GM18511 (cell line): ENCODE measurements at regions not wholly inside any gene's neighbourhood (a gene's known extent, or its start where the extent isn't known, plus 50 kb on each side); places are given as distances from the start of the nearest gene placed in this dataset.
A peak's percentile ranks its signal among the peaks of the same experiment; 100 is the strongest.

Experiments used
- ATAC-seq: cut with Tn5 transposase; IDR thresholded peaks from one replicate; pipeline ENCODE4 v1.9.1; 2021; ENCODE audit warnings: mild to moderate bottlenecking, moderate library complexity; ENCODE audit not compliant: unreplicated experiment

DNA sequence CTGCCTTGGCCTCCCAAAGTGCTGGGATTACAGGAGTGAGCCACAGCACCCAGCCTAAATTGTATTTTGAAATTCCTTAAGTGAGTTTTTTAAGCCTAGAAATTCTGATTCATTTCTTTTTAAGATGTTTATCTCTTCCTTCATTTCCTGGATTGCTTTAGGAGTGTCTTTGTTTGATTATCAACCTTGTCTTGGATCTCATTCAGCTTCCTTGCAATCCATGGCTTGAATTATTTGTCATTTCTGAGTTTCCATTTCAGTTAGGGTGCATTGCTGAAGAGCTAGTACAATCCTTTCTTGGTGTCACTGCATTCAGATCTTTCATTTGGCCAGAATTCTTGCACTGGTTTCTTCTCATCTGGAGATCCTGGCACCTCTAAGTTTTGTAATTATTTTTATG is 606.4 kb upstream of the ZNF804A start:
- no peak for ATAC-seq

DNA sequence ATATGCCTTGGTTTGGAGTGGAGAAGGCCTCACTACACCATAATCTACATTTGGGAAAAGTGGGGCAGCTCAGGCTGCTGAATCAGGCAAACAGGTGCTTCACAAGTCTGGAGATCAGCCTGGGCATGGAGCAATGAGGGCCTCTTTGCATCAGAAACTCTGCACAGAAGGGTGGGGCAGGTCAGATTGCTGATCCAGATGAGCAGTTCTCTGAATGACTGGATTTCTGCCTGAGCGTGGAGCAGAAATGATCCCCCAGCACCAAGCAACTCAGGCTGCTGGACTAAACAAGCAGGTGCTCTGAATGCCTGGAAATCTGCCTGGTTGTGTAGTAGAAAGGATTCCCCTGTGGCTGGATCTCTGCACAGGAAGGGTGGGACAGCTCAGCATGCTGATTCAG is 605.3 kb upstream of the ZNF804A start:
- ATAC-seq, result peak; percentile 74

- ATAC-seq, result no peak
Observed at GRCh38 chr2:183995632-183996031, 602.7 kb upstream of the ZNF804A start.

GRCh38 chr2:183996825-183997793 is 601.2 kb upstream of the ZNF804A start:
- ATAC-seq, result no peak

DNA sequence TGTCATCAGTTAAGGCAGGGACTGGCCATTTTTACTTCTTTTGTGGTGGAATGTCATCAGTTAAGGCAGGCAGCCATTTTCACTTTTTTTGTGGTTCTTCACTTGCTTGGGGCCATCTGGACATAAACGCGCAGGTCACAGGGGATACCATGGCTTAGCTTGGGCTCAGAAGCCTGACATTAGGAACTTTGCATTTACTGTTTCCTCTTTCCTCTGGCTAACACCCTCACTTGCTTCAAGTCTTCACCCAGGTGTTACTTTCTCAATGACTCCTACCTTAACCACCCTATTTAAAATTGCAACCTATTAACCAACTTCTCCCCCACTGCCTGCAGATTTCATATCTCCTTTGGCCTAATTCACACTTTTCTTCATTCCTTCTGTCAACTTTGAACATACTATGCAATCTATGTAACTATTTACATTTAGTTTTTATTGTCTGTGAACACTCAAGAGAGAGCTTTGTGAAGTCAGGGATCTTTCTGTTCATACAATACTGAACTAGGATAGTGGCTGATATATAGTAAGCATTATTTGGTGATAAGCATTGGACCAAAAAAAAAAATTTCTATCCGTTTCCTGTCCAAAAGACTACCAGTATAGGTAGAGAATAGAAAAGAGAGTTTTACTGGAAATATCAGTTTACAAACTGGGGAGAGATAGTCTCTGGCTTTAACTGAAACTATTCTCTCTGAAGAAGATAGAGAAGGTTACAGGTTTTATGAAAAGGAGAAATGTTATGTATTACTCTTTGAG is 600.1 kb upstream of the ZNF804A start:
- peak; percentile 95 for ATAC-seq

DNA sequence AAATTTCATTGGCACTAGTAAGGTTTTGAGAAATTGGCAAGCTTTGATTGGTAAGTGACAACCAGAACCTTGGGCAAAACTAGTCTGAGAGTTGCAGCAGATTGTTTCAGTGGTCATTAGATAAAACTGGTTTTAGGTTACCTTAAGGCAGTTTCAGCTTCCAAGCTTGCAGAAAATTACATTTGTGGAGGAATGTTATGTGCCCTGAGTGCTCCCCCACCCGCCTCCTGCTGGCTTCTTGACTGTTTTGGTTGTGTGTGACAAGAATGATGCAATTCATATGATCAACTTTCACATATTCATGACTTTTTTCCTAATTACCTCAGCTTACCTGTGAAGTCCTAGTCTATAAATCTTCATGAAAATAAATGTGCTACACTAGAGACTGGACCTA is 599.5 kb upstream of the ZNF804A start:
- ATAC-seq, result peak; percentile 25

- ATAC-seq, result peak; percentile 93
Observed at GRCh38 chr2:184004289-184004947, 593.9 kb upstream of the ZNF804A start.

DNA sequence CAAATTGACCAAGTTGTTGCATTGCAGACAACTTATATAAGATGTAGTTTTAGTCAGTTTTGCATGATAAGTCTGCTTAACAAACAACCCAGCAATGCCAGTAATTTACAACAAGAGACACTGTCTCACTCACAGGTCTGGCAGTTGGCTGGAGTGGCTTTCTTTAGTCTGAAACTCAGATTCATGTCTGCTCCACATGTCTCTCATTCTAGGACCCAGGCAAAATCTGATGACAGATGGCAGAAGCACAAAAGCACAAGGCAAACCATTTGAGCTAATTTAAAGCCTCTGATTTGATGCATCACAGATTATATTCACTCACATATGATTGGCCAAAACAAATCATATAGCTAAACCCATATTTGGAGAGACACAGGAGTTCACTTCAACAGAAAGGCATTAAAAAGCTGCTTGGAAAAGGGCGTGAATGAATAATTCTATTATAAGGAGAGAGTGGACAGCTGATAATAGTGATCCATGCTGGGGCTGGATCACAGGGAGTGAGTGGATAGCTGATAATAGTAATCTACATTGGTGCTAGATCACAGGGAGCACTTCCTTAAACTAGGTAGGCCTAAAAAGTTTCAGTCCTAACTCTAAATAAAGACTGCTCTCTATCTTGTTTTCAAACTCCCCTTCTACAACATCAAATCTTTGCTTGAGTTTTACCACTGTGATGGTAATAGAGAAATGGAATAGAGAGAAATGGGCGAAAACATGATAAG is 593.2 kb upstream of the ZNF804A start:
- peak; percentile 61 for ATAC-seq

DNA sequence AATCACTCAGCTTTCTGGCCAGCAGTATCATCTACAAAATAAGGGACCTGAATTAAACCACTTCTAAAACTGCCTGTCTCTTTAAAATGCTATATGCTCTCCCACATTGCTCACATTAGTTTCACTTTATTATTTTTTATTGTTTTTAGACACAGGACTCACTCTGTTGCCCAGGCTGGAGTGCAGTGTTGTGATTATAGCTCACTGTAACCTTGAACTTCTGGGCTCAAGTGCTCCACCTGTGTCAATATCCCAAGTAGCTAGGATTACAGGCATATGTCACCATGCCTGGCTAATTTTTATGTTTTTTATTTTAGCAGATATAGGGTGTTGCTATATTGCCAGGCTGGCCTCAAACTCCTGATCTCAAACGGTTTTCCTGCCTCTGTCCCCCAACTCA is 591.3 kb upstream of the ZNF804A start:
- ATAC-seq, result no peak

DNA sequence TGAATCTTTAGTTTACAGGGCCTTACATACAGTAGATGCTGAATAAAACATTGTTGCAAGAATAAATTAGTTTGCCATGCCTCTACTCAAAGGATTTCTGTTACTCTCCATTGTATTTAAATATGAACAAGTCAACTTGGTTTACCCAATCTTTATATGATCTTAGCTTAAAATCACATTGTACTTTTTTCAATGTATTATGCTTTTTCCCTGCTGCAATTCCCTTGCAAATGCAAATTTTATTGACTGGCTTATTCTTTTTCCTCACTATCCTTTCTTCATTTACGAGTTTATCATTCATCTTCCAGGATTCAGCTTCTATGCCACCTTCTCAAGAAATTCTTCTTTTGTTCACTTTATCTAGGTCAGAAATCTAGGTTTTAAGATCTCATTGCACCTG is 571.4 kb upstream of the ZNF804A start:
- ATAC-seq, result no peak

DNA sequence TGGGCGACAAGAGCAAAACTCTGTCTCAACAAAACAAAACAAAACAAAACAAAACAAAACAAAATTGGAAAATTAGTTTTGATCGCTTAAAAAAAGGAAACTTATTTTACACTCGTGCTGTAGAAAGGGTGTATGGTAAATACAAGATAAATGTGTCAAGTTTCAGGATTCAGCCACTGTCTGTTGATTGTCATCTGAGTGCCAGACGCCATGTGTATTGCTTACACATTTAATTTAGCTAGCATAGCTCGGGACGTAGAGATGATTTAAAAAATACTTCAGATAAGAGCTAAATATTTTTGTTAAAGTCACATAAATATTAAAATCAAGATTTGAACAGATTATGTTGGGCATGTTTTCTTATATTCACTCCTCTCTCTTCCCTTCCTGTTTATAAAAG is 568.1 kb upstream of the ZNF804A start:
- ATAC-seq, result no peak

DNA sequence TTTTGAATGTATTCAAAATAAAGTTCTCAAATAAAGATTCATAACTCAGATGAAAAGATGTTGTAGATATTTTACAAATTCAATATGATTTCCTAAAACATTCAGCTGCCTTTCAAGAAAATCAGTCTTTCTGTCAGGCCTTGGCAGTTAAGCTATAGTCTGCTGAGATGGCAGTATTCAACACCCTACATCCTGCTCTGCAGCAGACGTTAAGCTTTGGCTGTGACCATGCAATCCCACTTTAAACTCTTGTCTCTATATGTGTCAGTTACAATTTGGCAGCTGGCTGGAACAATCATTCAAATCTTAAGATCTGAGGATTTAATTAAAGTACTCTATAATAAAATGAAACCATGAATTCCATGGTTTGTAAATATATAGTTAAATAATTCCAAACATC is 567.3 kb upstream of the ZNF804A start:
- no peak for ATAC-seq

DNA sequence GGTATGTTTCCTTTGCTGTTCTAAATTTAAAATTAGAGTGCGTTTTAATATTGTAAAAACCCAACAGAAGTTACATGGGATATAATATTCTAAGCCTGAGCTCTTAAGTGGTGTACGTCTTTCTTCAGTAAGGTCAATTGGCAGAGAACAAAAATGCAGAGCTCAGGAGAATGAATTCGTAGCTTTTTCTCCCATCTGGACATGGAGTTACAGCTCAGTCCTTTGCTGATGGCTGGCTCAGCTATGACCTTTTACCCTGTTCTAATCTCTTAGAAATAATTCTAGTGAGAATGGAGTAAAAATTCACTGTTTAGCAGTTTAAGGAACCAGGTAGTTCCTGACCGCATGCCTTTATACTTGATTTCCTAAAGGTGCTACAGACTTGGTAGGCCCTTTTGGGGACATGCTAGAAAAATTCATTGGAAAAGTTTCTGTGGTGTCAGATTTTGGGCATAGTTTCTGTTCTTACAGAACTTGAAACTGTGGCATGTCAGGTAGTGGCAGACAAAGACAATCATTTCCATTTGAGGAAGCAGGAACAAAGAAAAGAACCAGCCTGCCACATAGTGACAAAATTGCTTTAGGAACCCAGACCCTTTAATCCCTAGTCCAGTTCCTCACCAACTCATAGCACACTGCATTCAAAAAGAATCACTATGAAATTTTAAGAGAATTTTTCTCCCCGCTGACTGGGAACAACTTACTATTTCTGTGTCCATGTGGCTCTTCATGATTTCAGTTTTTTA is 566.8 kb upstream of the ZNF804A start:
- ATAC-seq, result peak; percentile 67

- no peak for ATAC-seq
Observed at GRCh38 chr2:184032983-184033382, 565.3 kb upstream of the ZNF804A start.

GRCh38 chr2:184037273-184037672 is 561.1 kb upstream of the ZNF804A start:
- no peak for ATAC-seq

- ATAC-seq, result no peak
Observed at GRCh38 chr2:184039493-184039892, 558.8 kb upstream of the ZNF804A start.

DNA sequence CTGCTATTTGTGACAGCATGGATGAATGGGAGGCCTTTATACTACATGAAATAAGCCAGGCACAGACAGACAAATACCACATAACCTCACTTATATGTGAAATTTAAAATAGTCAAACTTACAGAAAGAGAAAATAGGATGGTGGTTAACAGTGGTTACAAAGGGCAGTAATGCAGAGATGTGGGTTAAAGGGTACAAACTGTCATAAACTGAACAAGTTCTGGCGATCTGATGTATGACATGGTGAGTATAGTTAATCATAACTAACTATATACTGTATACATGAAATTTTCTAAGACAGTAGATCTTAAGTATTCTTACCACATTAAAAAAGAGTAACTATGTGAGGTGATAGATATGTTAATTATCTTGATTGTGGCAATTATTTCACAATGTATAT is 558.1 kb upstream of the ZNF804A start:
- ATAC-seq, result no peak

- no peak for ATAC-seq
Observed at GRCh38 chr2:184041077-184041476, 557.3 kb upstream of the ZNF804A start.

DNA sequence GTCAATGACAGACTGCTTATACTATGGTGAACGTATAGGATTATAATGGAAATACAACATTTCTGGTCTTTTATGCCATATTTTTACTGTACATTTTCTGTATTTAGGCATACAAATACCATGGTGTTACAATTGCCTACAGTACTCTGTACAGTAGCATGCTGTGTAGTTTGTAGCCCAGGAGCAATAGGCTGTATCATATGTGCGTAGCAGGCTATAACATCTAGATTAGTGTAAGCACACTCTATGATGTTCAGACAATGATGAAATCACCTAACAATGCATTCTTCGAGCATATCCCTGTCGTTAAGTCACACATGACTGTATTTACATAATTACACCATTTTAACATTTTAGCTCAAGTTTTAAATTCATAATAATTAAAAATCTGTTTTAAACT is 556.6 kb upstream of the ZNF804A start:
- no peak for ATAC-seq

DNA sequence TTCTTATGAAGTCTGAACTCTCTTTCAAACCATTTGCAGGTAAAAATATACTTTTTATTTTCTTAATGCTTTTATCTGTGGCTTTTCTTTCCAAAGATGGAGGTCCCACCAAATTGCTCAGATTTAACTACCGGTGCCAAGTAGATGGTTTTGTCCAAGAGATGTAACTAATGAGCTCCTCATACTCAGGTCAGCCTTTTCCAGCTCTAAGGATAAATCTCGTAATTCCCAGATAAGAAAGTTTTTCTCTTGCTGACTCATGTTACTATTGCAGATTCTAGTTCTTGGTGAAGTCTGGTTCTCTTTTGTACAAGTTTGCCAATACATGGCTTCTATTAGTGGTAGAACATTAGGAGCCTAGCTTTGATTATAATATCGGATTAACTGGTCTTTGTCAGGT is 550.8 kb upstream of the ZNF804A start:
- ATAC-seq, result no peak
